Anterior cingulate cortex (tissue), 58 donors: ENCODE measurements at regions not wholly inside any gene's neighbourhood (a gene's known extent, or its start where the extent isn't known, plus 50 kb on each side); places are given as distances from the start of the nearest gene placed in this dataset.
"Not testable (repeated sequence)": the region's sequence is repeated elsewhere in the genome, so short reads cannot be mapped to it uniquely, and the experiment has no call there.

ENCODE experiments used
- DNase-seq, 58 donors: peaks; one replicate each; lab custom pipeline; 2025; lab: John Stamatoyannopoulos, UW

DNA sequence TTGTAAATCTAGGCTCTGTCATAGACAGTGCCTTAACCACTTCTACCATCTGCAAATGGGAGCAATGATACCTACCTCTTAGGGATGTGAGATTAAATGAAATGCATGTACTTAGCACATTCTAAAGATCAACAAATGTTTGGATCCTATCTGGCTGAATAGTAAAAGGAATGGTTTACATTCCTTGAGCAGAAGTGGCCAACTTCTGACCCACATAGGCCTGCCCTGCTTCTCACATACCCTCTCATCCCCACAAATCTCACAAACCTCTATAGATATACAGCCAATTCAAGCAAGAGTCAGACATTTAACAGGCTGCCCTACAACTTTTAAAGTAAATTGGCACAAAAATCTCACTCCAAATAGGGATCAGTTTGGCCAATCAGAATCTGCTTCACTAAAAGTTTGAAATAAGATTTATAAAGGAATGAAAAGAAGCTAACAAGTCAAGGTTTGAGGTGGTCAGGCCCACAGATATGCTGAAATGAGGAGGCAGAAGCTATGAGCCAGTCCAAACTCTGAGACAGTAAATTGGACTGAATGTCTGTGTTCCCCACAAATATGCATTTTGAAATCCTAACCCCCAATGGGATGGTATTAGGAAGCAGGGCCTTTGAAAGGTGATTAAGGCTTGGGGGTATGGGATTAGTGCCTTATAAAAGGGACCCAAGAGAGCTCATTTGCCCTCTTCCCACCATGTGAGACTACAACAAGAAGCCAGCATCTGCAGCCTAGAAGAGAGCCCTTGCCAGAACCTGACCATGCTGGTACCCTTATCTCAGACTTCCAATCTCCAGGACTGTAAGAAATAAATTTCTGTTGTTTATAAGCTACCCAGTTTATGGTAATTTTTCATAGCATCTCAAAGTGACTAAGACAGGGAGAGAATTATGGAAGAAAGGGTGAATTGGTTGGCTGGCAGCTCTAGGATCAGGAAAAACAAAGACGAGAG lies 227.8 kb upstream of the RBMS1 start:
- no peak for DNase-seq

DNA sequence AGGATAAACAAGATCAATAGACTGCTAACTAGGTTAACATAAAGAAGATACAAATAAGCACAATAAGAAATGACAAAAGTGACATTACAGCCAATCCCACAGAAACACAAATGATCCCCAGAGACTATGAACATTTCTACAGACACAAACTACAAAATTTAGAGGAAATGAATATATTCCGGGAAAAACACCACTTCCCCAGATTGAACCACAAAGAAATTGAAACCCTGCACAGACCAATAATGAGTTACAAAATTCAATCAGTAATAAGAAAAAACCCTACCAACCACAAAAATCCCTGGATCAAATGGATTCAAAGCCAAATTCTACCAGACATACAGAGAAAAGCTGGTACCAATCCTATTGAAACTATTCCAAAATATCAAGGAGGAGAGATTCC lies 232.4 kb upstream of the RBMS1 start:
- DNase-seq, result no peak

DNA sequence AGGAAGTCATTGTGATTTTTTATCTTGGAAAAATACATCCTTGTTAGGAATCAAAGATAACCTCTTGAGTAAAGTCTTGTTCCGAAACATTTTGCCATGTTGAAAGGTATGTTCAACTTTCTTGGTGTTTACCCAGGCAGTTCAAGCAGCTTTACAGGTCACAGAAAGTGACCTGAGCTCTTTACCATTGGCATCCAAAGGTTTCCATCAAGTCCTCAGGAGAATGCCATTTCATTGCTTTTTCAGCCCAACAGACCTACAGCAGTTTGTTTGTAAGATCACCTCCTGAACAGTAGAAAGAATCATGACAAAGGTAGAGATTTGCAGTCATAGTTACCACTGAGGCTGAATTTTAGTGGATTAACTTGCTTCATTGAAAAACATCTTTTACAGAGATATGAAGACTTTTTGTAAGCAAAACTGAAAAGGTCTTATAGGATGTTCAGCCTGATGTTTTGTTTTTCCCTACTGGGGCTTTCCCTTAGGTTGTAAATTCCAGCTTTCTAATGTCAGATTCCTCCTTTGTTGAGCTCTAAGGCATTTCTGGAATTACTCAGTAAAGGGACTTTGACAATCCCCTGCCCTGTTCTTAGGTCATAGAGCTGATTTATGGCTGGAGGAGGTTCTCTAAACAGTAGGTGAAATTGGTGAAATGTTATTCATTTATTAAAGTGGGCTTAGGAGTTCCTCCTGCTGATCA lies 236.8 kb upstream of the RBMS1 start:
- no peak for DNase-seq

- DNase-seq, result no peak
Measured at GRCh38 chr2:160731415-160731814, 237.8 kb upstream of the RBMS1 start.

- DNase-seq, result no peak
Measured at GRCh38 chr2:160731856-160732255, 238.2 kb upstream of the RBMS1 start.

GRCh38 chr2:160735696-160736095 lies 242.1 kb upstream of the RBMS1 start:
- no peak for DNase-seq

DNA sequence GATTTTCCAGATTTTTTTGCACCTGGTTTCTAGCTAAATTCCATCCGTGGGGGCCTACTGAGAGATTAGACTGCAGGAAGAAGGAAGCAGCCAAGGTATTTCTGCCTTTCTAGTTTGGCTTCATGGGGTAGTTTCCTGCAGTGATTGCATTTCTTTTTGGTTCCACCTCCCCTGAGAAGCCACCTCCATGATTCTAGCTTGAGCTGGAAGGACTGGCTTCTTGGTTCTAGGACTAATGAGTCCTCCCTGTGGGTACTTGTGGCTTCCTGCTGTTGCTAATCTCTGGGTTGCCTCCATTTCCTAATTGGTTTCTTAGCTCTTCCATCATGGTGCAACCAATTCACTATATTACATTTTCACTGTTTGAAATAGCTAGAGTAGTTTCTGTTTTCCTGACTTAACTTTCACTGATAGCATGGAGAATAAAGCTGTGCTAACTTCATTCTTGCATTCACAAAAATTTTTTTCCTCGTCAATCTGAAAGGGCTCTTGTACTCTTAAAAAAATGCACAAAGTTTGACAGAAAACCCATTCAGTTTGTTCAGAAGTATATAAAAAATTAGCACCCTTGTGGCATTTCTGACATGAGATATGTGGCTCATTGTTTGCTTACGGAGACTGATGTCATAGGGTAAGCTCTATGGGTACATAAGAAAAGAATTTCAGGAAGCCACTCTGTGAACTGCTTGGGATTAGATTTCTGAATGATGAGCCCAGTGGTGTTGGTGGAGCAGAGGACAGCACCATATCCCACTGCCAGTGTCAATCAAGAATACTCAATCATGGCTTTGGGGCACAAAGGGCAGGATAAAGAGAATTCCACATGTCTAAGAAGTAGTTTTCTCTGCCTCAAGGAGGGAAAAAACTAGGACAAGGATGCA lies 242.8 kb upstream of the RBMS1 start:
- DNase-seq, result no peak

DNA sequence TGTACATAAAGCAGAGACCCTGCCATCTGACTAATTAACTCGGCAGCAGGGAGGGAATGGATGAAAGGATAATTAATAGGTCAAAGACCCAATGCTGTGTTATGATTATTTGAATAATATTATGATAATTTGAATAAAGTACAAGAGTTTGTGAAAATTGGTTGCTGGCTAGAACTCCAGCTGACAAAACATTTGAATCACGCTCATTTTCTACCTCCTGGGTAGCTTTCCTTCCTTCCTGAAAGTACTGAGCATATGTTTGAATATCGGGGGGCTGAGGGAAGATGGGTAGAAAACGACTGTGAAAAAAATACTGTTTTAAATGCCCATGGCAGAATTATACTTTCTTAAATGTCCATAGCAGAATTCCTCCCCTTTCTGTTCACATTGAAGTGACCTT lies 243.6 kb upstream of the RBMS1 start:
- no peak for DNase-seq

DNA sequence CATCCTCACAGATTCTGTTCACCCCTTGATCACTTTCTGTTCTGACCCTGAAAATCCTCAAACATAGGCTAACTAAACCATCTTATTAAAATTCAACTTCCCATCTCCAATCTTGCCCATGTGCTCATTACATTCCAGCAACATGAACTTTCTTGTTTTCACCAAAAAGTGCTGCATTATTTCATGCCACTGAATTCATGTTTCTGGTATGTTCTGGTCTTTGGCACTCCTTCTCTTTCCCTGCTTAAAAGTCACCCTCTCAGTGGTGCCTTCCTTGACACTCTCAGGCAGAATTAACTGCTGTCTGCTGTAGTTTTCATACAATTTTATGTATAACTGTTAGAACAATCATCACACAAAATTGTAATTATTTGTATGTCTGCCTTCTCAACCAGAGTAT lies 247.7 kb upstream of the RBMS1 start:
- no peak for DNase-seq

GRCh38 chr2:160741815-160742214 lies 248.2 kb upstream of the RBMS1 start:
- DNase-seq, result no peak

DNA sequence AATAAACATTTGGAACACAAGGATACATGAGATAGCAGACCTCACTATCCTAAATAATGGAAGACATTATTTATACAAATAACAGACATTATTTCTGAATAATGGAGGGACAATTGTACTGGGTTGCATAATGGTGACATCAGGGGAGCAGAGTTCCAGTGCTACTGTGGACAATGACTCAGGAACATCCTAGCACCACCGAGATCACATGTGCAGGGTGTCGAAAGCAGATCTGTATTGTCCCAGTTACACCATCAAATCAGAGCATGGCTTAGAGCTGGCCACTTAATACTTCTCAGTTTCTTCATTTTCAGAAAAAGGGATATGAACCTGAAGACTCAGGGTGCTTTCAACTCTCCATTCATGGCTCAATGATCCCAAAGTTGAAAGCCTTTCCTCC lies 249.1 kb upstream of the RBMS1 start:
- no peak for DNase-seq

- DNase-seq, result no peak
Measured at GRCh38 chr2:160747501-160748170, 254.0 kb upstream of the RBMS1 start.

DNA sequence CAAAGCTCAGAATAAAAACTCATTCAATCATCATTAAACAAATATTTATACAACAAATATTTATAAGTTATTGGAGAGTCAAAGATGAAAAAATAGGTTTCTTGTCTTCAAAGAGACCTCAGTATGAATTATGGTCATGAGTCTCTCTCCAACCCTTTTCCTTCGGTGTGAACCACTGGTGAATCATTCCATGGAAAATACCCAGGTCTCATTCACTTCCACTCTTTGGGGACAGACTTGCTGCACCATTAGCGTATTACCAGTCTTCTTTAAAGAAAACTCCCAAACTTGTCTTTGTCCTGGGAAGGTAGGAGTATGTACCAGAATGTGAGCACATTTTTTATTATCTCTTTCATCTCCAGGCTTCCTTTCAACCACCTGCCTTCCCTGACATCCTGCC lies 257.4 kb upstream of the RBMS1 start:
- no peak for DNase-seq

GRCh38 chr2:160752475-160753330 lies 259.1 kb upstream of the RBMS1 start:
- DNase-seq, result no peak

DNA sequence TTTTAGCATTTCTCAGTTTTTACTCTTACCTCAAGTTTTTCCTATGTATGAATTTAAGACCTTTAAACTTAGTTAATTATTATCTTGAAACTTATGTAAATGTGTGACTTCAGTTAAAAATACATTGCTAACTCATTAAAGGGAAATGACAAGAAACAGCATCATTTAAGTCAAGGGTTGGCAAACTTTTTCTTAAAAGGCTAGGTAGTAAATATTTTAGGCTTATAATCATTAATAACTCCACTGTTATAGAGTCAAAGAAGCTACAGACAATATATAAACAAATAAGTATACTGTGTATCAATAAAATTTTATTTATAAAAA lies 259.7 kb upstream of the RBMS1 start:
- no peak for DNase-seq

DNA sequence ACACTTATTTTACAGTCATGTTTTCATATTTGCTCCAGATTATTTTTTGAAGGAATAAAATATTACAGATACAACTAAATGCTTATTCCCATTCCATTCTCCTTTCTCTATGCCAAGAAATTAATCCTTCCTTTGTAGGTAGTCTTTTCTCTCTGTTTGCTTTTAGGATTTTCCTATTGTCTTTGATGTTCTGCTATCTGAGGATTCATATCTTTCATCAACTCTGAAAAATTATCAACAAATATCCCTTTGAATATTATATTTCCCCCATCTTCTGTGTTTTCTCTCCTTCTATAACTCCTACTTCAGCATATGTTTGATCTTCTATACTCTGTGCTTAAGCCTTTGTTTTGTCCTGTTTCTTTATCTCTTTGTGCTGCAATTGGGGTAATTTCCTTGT lies 260.4 kb upstream of the RBMS1 start:
- DNase-seq, result no peak

GRCh38 chr2:160756481-160756880 lies 262.9 kb upstream of the RBMS1 start:
- DNase-seq, result no peak

GRCh38 chr2:160762493-160763128 lies 269.0 kb upstream of the RBMS1 start:
- DNase-seq, result not testable (repeated sequence)

DNA sequence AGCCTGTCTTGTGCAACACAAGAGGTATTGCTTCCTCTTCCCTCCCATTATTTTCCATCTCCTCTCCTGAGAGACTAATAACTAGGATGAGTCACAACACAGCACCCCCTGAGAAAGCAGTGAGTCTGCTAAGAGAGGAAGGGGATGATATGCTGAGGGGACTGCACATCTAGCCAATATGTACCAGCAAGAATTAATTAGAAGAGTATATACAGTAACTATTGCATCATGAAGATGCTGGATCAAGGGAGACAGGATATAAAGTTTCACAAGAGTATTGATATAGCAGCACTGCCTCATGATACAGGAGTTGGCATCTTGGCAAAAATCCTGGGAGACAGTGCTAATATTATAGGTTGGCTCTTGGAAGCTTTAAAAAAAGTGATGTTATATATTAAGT lies 289.9 kb upstream of the RBMS1 start:
- DNase-seq, result no peak
